Stomach (tissue), 8 donors: ENCODE measurements at regions not wholly inside any gene's neighbourhood (a gene's known extent, or its start where the extent isn't known, plus 50 kb on each side); places are given as distances from the start of the nearest gene placed in this dataset.

ENCODE experiments used
- DNase-seq, 2 donors: peaks; one replicate each; pipeline versions ENCODE4 v3.0.0 to v3.0.0-alpha.2; 2013 to 2019
- H3K27ac ChIP-seq, 5 donors: fragments of 200-600 bp in 4 of 5; sonication (generic) in 4 of 5; one replicate each; pipeline ENCODE4 v1.5.1; 2013 to 2019; ENCODE audit warnings: mild to moderate bottlenecking in 1 of 5, moderate library complexity in 1 of 5
- H3K27me3 ChIP-seq, 3 donors: fragments of 200-600 bp; sonication (generic); one replicate each; pipeline ENCODE4 v1.5.1; 2017 to 2019; ENCODE audit warnings: mixed run types in 1 of 3
- H3K36me3 ChIP-seq, 4 donors: fragments of 200-600 bp; sonication (generic); 1 replicate in 3 of 4; 2 replicates in 1 of 4; pipeline ENCODE4 v1.5.1; 2016 to 2019
- H3K4me1 ChIP-seq, 4 donors: fragments of 200-600 bp; sonication (generic); one replicate each; pipeline ENCODE4 v1.5.1; 2016 to 2019
- H3K4me3 ChIP-seq, 4 donors: fragments of 200-600 bp; sonication (generic) in 3 of 4; one replicate each; pipeline ENCODE4 v1.5.1; 2016 to 2019; ENCODE audit warnings: mild to moderate bottlenecking in 1 of 4
- H3K9me3 ChIP-seq, 4 donors: fragments of 200-600 bp; sonication (generic); one replicate each; pipeline ENCODE4 v1.5.1; 2016 to 2019
- EP300 ChIP-seq: sonication (generic); formaldehyde crosslinking; IDR thresholded peaks from one replicate; pipeline ENCODE4 v1.6.1; 2017; ENCODE audit warnings: antibody characterized with exemption
- POLR2A ChIP-seq, 4 donors: fragments of 450-650 bp; IDR thresholded peaks; one replicate each; pipeline ENCODE4 v1.6.1; 2016; ENCODE audit warnings: antibody characterized with exemption in 4 of 4, control low read depth in 2 of 4, mild to moderate bottlenecking in 1 of 4, moderate library complexity in 1 of 4
- POLR2AphosphoS5 ChIP-seq, 3 donors: sonication (generic); formaldehyde crosslinking; IDR thresholded peaks; one replicate each; pipeline ENCODE4 v1.6.1; 2016; ENCODE audit warnings: antibody characterized with exemption in 3 of 3
- WGBS, 5 donors: extraction: QIAGEN DNeasy Blood & Tissue Kit in 3 of 5; methylation state at CpG; one replicate each; pipeline versions ENCODE4 v1.1.5 to v1.1.7; 2013 to 2018; 5-methylcytosine and 5-hydroxymethylcytosine counted together
- intact Hi-C: fragments of 100-400 bp; cut with DNase I; formaldehyde crosslinking; loops from one replicate; pipeline ENCODE4 v1.15.1; 2023; ENCODE audit warnings: low total_unique reads
- TF ChIP-seq, protein P1 (sequence below), 7 experiments: fragments of 450-650 bp in 4 of 7; fragments of 200-600 bp in 3 of 7; sonication (generic) in 3 of 7; IDR thresholded peaks; one replicate each; pipeline ENCODE4 v1.5.1; 2016 to 2019; ENCODE audit warnings: antibody characterized with exemption in 7 of 7, control low read depth in 2 of 7, mild to moderate bottlenecking in 1 of 7
- donor health status: healthy with polysubstance abuse.
- donor health status: Bipolar disorder and iron deficiency.
- donor health status: healthy.

DNA sequence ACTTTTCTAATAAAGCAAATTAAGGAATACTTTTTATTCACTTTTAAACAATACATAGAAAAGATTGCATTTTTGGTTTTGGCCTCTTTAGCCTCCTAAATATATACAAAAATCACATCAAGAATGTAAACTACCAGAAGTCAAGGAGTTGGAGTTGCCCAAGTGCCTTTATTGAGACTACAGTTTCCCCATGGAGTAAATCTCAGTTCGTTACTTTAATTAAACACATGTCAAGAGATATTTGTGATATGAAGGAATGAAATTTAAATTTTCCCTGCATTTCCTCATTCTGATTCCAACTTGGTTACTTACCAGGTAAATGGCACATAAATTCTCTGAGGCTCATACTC lies 492.9 kb downstream of the TNS3 start:
- Histone ChIP-seq H3K27me3 (no peaks in the 10 kb centered on the region), H3K4me1 (peaks cover 0 to 10% (median 3%) of the 10 kb centered on the region in 4 donors), H3K36me3 (no peaks in the 10 kb centered on the region), H3K9me3 (no peaks in the 10 kb centered on the region), H3K27ac (no peak overlapping the region), H3K4me3 (no peak overlapping the region)
- 8 to 29% (median 16%) methylated on average over 1 of the region's 1 CpG for WGBS, 5 donors
- intact Hi-C loops, result loop anchor here (5.0 kb wide), 1 partner anchor 1172 kb away; no protein-coding TSS in a partner anchor
- no peak for DNase-seq
- TF ChIP-seq EP300, result no peak
- TF ChIP-seq, protein P1, sequence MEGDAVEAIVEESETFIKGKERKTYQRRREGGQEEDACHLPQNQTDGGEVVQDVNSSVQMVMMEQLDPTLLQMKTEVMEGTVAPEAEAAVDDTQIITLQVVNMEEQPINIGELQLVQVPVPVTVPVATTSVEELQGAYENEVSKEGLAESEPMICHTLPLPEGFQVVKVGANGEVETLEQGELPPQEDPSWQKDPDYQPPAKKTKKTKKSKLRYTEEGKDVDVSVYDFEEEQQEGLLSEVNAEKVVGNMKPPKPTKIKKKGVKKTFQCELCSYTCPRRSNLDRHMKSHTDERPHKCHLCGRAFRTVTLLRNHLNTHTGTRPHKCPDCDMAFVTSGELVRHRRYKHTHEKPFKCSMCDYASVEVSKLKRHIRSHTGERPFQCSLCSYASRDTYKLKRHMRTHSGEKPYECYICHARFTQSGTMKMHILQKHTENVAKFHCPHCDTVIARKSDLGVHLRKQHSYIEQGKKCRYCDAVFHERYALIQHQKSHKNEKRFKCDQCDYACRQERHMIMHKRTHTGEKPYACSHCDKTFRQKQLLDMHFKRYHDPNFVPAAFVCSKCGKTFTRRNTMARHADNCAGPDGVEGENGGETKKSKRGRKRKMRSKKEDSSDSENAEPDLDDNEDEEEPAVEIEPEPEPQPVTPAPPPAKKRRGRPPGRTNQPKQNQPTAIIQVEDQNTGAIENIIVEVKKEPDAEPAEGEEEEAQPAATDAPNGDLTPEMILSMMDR (IDR thresholded peaks at IDR 0.05), result no peak
- no peak for TF ChIP-seq POLR2A (IDR thresholded peaks at IDR 0.05)
- no peak for TF ChIP-seq POLR2AphosphoS5 (IDR thresholded peaks at IDR 0.05)

DNA sequence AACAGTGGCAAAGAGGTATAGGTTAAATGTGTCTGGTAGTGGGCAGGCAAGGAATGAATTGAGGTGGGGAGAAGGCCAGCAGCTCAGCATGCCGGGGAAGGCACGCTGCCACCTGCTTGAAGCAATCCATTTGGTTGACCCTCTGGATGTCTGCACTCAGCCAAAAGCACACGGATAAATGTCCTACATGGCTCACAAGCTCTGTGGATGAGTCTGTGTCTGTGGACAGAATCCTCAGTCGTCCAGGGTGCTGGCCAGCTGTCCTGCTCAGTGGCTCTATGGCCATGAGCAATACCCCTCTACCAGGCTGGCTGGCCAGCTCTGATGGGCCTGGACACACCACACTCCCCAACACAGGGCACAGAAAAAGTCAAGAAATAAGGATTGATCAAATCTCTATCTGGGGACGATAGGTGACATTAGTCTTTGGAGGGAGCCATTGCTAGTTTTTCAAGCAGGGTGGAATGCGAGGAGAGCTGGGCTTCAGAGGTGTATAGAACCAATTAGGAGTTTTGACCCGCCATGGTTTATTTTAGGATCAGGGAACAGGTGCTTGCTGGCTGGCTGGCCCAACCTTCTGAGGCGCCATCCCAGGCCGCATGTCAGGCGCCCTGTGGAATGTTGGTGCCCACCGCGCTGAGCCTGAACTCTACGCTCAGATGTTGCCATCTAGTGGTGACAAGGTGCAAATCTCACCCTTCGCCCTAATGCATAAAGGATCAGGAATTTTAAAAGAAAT lies 493.4 kb downstream of the TNS3 start:
- WGBS, 5 donors, result 36 to 42% (median 40%) methylated on average over 14 of the region's 14 CpGs
- H3K4me3 ChIP-seq, result no peak overlapping the region
- H3K27ac ChIP-seq, result no peak overlapping the region
- intact Hi-C loops, result loop anchor here (5.0 kb wide), 1 partner anchor 1171 kb away; no protein-coding TSS in a partner anchor
- H3K9me3 ChIP-seq, result no peaks in the 10 kb centered on the region
- no peak for TF ChIP-seq EP300
- TF ChIP-seq, protein P1 (IDR thresholded peaks at IDR 0.05), result peak in 5 of 7 experiments; percentile 64 to 78 (median 74)
- no peak for TF ChIP-seq POLR2AphosphoS5 (IDR thresholded peaks at IDR 0.05)
- H3K4me1 ChIP-seq, result peaks cover 0 to 10% (median 3%) of the 10 kb centered on the region in 4 donors
- H3K36me3 ChIP-seq, result no peaks in the 10 kb centered on the region
- DNase-seq, result peak; percentile 50 to 84
- H3K27me3 ChIP-seq, result no peaks in the 10 kb centered on the region

DNA sequence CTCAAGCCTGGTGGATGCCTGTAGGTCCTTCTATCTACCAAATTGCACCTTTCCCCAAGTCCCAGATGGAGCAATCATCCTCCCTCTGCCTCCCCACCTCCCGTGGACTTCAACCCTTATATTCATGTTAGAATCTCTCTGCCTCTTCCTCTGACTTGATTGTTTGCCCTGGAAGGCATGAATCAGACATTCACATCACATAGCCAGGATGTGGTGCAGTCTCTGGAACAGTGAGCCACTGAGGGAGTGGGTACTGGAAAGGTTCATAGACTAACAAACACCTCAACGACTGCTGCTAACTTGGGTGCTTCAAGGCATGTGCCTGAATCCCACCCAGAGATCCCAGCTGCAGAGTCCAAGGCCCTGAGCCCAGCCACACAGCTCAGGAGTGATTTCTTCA lies 494.0 kb downstream of the TNS3 start:
- no peak overlapping the region for H3K27ac ChIP-seq
- intact Hi-C loops, result loop anchor here (5.0 kb wide), 1 partner anchor 1171 kb away; no protein-coding TSS in a partner anchor
- H3K27me3 ChIP-seq, result no peaks in the 10 kb centered on the region
- no peak for DNase-seq
- H3K9me3 ChIP-seq, result no peaks in the 10 kb centered on the region
- TF ChIP-seq POLR2AphosphoS5 (IDR thresholded peaks at IDR 0.05) (no peak), POLR2A (IDR thresholded peaks at IDR 0.05) (no peak)
- peaks cover 0 to 10% (median 3%) of the 10 kb centered on the region in 4 donors for H3K4me1 ChIP-seq
- 44 to 81% (median 59%) methylated on average over 2 of the region's 2 CpGs for WGBS, 5 donors
- H3K36me3 ChIP-seq, result no peaks in the 10 kb centered on the region
- no peak overlapping the region for H3K4me3 ChIP-seq

DNA sequence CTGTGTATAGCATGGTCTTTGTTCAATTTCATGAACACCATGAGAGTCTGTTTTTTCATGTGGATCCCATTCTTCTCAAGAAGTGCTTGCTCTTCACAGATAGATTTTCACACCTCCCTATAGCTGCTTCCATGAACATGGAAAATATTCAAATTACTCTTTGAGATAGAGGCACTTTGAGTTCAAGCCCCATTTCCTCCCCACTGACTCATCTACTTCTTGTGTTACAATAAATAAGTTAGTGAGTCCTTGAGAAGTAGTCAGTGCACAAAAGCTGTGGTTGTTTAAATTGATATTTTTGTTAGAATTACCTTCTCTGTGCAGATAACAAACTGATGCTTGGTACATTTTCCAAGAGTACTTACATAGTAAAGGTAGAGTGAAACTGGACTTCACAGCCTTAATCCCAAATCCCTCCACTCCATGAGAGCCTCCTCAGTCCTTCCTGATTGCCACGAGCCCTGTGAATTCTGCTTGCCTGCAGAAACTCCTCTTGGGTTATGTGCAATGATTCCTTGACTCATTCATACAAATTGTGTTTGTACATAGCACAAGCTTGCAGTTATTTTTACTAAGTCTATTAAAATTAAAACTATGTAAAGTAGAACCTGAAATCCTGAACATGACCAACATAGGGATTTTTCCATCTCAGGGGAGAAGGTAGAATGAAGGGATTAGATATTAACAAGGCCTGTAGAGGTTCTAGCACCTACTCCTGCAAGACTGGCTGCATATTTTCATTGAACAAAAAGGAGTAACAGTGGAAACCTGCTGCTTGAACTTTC lies 496.2 kb downstream of the TNS3 start:
- TF ChIP-seq, protein P1 (IDR thresholded peaks at IDR 0.05), result no peak
- TF ChIP-seq POLR2A (IDR thresholded peaks at IDR 0.05) (no peak), POLR2AphosphoS5 (IDR thresholded peaks at IDR 0.05) (no peak), EP300 (no peak)
- no peak for DNase-seq
- no peaks in the 10 kb centered on the region for H3K9me3 ChIP-seq
- WGBS, 5 donors, result 70 to 92% (median 88%) methylated on average over 1 of the region's 1 CpG
- no peak overlapping the region for H3K27ac ChIP-seq
- H3K4me1 ChIP-seq, result peaks cover 0 to 10% (median 3%) of the 10 kb centered on the region in 4 donors
- no peak overlapping the region for H3K4me3 ChIP-seq
- H3K36me3 ChIP-seq, result no peaks in the 10 kb centered on the region
- intact Hi-C loops, result loop anchor here (5.0 kb wide), 1 partner anchor 1168 kb away; no protein-coding TSS in a partner anchor
- no peaks in the 10 kb centered on the region for H3K27me3 ChIP-seq
